ENCODE measurements at regions not wholly inside any gene's neighbourhood (a gene's known extent, or its start where the extent isn't known, plus 50 kb on each side); places are given as distances from the start of the nearest gene placed in this dataset.

DNA sequence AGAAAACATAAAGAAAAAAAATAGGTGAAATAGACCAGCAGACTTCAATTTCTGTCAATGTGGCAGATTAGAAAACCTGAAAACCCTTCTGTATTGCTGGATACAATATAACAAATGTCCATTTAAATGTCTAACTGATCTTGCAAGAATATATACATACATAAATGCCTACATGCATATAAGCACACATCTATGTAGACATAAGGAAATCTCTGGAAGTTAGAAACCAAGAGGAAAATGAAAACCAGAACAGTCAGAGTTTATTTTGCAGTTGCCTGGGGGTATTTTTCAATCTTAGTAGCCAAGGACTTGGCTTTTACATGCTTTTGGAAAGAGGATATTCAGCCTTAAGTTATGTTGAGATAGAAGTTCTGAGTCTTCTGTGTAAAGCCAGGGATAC is 184.0 kb downstream of the RPS12 start:
- TF ChIP-seq, protein P1, sequence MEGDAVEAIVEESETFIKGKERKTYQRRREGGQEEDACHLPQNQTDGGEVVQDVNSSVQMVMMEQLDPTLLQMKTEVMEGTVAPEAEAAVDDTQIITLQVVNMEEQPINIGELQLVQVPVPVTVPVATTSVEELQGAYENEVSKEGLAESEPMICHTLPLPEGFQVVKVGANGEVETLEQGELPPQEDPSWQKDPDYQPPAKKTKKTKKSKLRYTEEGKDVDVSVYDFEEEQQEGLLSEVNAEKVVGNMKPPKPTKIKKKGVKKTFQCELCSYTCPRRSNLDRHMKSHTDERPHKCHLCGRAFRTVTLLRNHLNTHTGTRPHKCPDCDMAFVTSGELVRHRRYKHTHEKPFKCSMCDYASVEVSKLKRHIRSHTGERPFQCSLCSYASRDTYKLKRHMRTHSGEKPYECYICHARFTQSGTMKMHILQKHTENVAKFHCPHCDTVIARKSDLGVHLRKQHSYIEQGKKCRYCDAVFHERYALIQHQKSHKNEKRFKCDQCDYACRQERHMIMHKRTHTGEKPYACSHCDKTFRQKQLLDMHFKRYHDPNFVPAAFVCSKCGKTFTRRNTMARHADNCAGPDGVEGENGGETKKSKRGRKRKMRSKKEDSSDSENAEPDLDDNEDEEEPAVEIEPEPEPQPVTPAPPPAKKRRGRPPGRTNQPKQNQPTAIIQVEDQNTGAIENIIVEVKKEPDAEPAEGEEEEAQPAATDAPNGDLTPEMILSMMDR (IDR thresholded peaks at IDR 0.05; ENCODE audit: insufficient read depth, low read length) = no peak
- TF ChIP-seq SPI1 (IDR thresholded peaks at IDR 0.05; ENCODE audit: borderline replicate concordance, low read depth) = no peak
- TF ChIP-seq GABPA (IDR thresholded peaks at IDR 0.05; ENCODE audit: low read depth) = no peak
- TF ChIP-seq, protein P2, sequence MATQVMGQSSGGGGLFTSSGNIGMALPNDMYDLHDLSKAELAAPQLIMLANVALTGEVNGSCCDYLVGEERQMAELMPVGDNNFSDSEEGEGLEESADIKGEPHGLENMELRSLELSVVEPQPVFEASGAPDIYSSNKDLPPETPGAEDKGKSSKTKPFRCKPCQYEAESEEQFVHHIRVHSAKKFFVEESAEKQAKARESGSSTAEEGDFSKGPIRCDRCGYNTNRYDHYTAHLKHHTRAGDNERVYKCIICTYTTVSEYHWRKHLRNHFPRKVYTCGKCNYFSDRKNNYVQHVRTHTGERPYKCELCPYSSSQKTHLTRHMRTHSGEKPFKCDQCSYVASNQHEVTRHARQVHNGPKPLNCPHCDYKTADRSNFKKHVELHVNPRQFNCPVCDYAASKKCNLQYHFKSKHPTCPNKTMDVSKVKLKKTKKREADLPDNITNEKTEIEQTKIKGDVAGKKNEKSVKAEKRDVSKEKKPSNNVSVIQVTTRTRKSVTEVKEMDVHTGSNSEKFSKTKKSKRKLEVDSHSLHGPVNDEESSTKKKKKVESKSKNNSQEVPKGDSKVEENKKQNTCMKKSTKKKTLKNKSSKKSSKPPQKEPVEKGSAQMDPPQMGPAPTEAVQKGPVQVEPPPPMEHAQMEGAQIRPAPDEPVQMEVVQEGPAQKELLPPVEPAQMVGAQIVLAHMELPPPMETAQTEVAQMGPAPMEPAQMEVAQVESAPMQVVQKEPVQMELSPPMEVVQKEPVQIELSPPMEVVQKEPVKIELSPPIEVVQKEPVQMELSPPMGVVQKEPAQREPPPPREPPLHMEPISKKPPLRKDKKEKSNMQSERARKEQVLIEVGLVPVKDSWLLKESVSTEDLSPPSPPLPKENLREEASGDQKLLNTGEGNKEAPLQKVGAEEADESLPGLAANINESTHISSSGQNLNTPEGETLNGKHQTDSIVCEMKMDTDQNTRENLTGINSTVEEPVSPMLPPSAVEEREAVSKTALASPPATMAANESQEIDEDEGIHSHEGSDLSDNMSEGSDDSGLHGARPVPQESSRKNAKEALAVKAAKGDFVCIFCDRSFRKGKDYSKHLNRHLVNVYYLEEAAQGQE (IDR thresholded peaks at IDR 0.05; ENCODE audit: insufficient replicate concordance, low read depth) = no peak

Data from HL-60 (cell line).